ENCODE measurements at regions not wholly inside any gene's neighbourhood (a gene's known extent, or its start where the extent isn't known, plus 50 kb on each side); places are given as distances from the start of the nearest gene placed in this dataset.

GRCh38 chr7:106589198-106589879 is 71.6 kb downstream of the CCDC71L start:
- Histone ChIP-seq H3K4me3 (no peak overlapping the region), H3K27ac (no peak overlapping the region), H3K9me3 (no peaks in the 10 kb centered on the region), H3K36me3 (no peaks in the 10 kb centered on the region), H3K4me1 (no peaks in the 10 kb centered on the region), H3K27me3 (no peaks in the 10 kb centered on the region)
- 81 to 84% methylated on average over 6 of the region's 6 CpGs for WGBS, 2 donors
- intact Hi-C loops (cut with DNase I) = no loop called here
- no peak for DNase-seq
- TF ChIP-seq, protein P1, sequence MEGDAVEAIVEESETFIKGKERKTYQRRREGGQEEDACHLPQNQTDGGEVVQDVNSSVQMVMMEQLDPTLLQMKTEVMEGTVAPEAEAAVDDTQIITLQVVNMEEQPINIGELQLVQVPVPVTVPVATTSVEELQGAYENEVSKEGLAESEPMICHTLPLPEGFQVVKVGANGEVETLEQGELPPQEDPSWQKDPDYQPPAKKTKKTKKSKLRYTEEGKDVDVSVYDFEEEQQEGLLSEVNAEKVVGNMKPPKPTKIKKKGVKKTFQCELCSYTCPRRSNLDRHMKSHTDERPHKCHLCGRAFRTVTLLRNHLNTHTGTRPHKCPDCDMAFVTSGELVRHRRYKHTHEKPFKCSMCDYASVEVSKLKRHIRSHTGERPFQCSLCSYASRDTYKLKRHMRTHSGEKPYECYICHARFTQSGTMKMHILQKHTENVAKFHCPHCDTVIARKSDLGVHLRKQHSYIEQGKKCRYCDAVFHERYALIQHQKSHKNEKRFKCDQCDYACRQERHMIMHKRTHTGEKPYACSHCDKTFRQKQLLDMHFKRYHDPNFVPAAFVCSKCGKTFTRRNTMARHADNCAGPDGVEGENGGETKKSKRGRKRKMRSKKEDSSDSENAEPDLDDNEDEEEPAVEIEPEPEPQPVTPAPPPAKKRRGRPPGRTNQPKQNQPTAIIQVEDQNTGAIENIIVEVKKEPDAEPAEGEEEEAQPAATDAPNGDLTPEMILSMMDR (IDR thresholded peaks at IDR 0.05) = no peak
- no peak for TF ChIP-seq POLR2A (IDR thresholded peaks at IDR 0.05)

DNA sequence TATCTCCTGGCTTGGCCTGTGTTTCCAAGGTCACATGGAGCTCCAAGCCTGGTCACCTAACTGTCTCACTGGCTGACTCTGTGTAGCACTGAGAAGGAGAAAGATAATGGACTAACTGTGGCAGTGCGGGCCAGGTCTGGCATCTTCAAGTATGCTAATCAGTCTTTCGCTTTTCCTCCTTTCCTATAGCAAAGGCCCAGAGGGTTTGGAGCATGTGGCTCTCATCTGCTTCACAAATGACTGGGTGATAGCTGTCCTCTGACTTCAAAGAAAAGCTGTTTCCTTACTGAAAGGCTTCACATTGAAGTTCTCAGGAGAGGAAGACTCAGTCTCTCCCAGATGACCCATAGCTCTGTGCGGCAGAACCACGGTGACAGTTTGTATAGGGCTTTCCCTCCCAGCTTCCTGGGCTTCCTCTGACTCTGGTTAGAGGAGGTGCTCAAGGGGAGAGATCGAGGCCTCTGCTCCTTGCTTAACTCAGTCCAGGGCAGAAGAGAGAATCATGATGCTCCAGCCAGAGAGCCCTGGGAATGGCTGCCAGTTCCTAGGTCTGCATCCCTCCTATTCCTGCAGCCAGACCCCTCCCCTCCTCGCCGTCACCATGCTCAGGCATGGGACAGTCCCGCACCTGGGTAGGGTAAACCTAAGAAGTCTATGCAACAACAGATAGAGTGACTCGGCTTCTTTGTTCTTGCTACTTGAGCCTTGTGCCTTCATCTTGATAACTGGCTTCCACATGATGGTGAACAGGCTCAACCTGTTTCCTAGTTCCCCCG is 72.3 kb downstream of the CCDC71L start:
- Histone ChIP-seq H3K27ac (no peak overlapping the region), H3K9me3 (no peaks in the 10 kb centered on the region), H3K36me3 (no peaks in the 10 kb centered on the region), H3K4me3 (no peak overlapping the region), H3K4me1 (no peaks in the 10 kb centered on the region), H3K27me3 (no peaks in the 10 kb centered on the region)
- 71 to 79% methylated on average over 7 of the region's 10 CpGs for WGBS, 2 donors
- intact Hi-C loops (cut with DNase I) = no loop called here
- TF ChIP-seq POLR2A (IDR thresholded peaks at IDR 0.05) = no peak
- TF ChIP-seq, protein P1 (IDR thresholded peaks at IDR 0.05) = no peak
- no peak for DNase-seq

GRCh38 chr7:106584914-106585759 is 75.8 kb downstream of the CCDC71L start:
- Histone ChIP-seq H3K36me3 (no peaks in the 10 kb centered on the region), H3K4me3 (no peak overlapping the region), H3K9me3 (no peaks in the 10 kb centered on the region), H3K27me3 (no peaks in the 10 kb centered on the region), H3K27ac (no peak overlapping the region), H3K4me1 (no peaks in the 10 kb centered on the region)
- 77 to 87% methylated on average over 7 of the region's 7 CpGs for WGBS, 2 donors
- intact Hi-C loops (cut with DNase I) = no loop called here
- TF ChIP-seq, protein P1 (IDR thresholded peaks at IDR 0.05) = no peak
- TF ChIP-seq POLR2A (IDR thresholded peaks at IDR 0.05) = no peak
- no peak for DNase-seq

- Histone ChIP-seq H3K4me3 (no peak overlapping the region), H3K9me3 (no peaks in the 10 kb centered on the region), H3K27ac (no peak overlapping the region), H3K36me3 (no peaks in the 10 kb centered on the region), H3K27me3 (no peaks in the 10 kb centered on the region), H3K4me1 (no peaks in the 10 kb centered on the region)
- TF ChIP-seq POLR2A (IDR thresholded peaks at IDR 0.05) = no peak
- no peak for DNase-seq
- 61 to 66% methylated on average over 4 to 5 of the region's 5 CpGs for WGBS, 2 donors
- intact Hi-C loops (cut with DNase I) = no loop called here
Measured at GRCh38 chr7:106583706-106584690, 77.0 kb downstream of the CCDC71L start.

DNA sequence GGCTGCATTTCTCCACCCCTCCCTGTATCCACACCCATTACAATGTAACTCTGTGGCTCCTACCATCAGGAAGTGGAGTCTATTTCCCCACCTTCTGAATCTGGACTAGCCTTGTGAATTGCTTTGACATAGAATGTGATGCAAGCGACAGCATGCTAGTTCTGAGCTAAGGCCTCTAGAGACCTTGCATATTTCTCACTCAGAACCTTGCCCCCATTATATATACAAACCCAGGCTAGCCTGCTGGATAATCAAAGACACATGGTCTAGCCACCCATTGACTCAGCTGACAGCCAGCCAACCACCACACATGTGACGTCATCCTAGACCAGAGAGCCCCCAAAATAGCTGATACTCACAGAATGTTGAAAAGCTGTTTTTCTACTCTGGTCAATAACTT is 77.9 kb downstream of the CCDC71L start:
- Histone ChIP-seq H3K9me3 (no peaks in the 10 kb centered on the region), H3K27me3 (no peaks in the 10 kb centered on the region), H3K36me3 (no peaks in the 10 kb centered on the region), H3K27ac (no peak overlapping the region), H3K4me3 (no peak overlapping the region), H3K4me1 (no peaks in the 10 kb centered on the region)
- DNase-seq = no peak
- WGBS, 2 donors = 80 to 86% methylated on average over 2 of the region's 2 CpGs
- TF ChIP-seq, protein P1 (IDR thresholded peaks at IDR 0.05) = no peak
- TF ChIP-seq POLR2A (IDR thresholded peaks at IDR 0.05) = no peak
- intact Hi-C loops (cut with DNase I) = no loop called here
